OCI-LY7 (cell line): ENCODE measurements at regions not wholly inside any gene's neighbourhood (a gene's known extent, or its start where the extent isn't known, plus 50 kb on each side); places are given as distances from the start of the nearest gene placed in this dataset.

ENCODE experiments used
- BruUV-seq: library from RNA; stranded (reverse); fragments of 400-500 nt; replicated peaks from 2 replicates; lab custom pipeline; 2021; lab: Mats Ljungman, UMichigan
- CTCF ChIA-PET: fragments of 300-600 bp; sonication (Branson Sonifier 250); formaldehyde crosslinking; loops from one replicate; lab custom pipeline; 2022; ENCODE audit warnings: antibody characterized with exemption; ENCODE audit not compliant: unreplicated experiment; lab: Charles Lee
- POLR2A ChIA-PET: fragments of 300-600 bp; sonication (Branson Sonifier 250); formaldehyde crosslinking; loops from one replicate; lab custom pipeline; 2022; ENCODE audit warnings: antibody characterized with exemption; lab: Charles Lee
- DNase-seq: peaks from one replicate; pipeline ENCODE4 v3.0.0-alpha.2; 2015; ENCODE audit warnings: low spot score
- H2AFZ ChIP-seq: fragments of 200-600 bp; sonication (generic), shearing (Covaris generic); 2 replicates; pipeline ENCODE4 v1.6.1; 2014; ENCODE audit warnings: mild to moderate bottlenecking, antibody characterized with exemption, low read length, moderate library complexity
- H3K27ac ChIP-seq: fragments of 200-600 bp; sonication (generic); 2 replicates; pipeline ENCODE4 v1.5.1; 2014; ENCODE audit warnings: mixed run types, low read depth, mild to moderate bottlenecking, moderate library complexity, low read length, inconsistent platforms; ENCODE audit not compliant: poor library complexity, severe bottlenecking
- H3K36me3 ChIP-seq: fragments of 200-600 bp; sonication (generic); 2 replicates; pipeline ENCODE4 v1.6.1; 2014; ENCODE audit warnings: mild to moderate bottlenecking, antibody characterized with exemption, low read length, moderate library complexity, mixed read lengths; ENCODE audit not compliant: insufficient read depth
- H3K4me1 ChIP-seq: fragments of 200-600 bp; sonication (generic); 2 replicates; pipeline ENCODE4 v1.5.1; 2014; ENCODE audit warnings: mild to moderate bottlenecking, low read length; ENCODE audit not compliant: insufficient read depth, poor library complexity, severe bottlenecking
- H3K4me2 ChIP-seq: fragments of 200-600 bp; sonication (generic); 2 replicates; pipeline ENCODE4 v1.6.1; 2014; ENCODE audit warnings: mild to moderate bottlenecking, low read length
- H3K4me3 ChIP-seq: fragments of 200-600 bp; sonication (generic); 2 replicates; pipeline ENCODE4 v1.5.1; 2014; ENCODE audit warnings: mild to moderate bottlenecking, low read depth, low read length; ENCODE audit not compliant: poor library complexity, severe bottlenecking
- H3K79me2 ChIP-seq: fragments of 200-600 bp; sonication (generic); 2 replicates; pipeline ENCODE4 v1.6.1; 2016; ENCODE audit warnings: low read depth, mild to moderate bottlenecking, low read length, moderate library complexity, mixed read lengths; ENCODE audit not compliant: insufficient read depth
- H3K9me2 ChIP-seq: fragments of 200-600 bp; sonication (generic); 2 replicates; pipeline ENCODE4 v1.6.1; 2016; ENCODE audit warnings: mild to moderate bottlenecking, low read length, mixed read lengths; ENCODE audit not compliant: insufficient read depth
- H3K9me3 ChIP-seq: fragments of 200-600 bp; sonication (generic); 2 replicates; pipeline ENCODE4 v1.6.1; 2014; ENCODE audit warnings: mild to moderate bottlenecking, mixed run types, low read length, mixed read lengths
- H4K20me1 ChIP-seq: fragments of 200-600 bp; sonication (generic); 2 replicates; pipeline ENCODE4 v1.6.1; 2014; ENCODE audit warnings: mild to moderate bottlenecking, antibody characterized with exemption, low read length, moderate library complexity, mixed read lengths; ENCODE audit not compliant: insufficient read depth
- EZH2phosphoT487 ChIP-seq: fragments of 200-600 bp; sonication (generic); IDR thresholded peaks from 2 replicates; pipeline ENCODE4 v1.6.1; 2018; ENCODE audit warnings: low read depth, borderline replicate concordance, mild to moderate bottlenecking, mixed run types, antibody characterized with exemption, low read length, moderate library complexity, mixed read lengths
- intact Hi-C: fragments of 100-400 bp; cut with micrococcal nuclease; formaldehyde crosslinking; loops from one replicate; pipeline ENCODE4 v1.10.0; 2022; ENCODE audit not compliant: unreplicated experiment
- TF ChIP-seq, protein P1 (sequence below): fragments of 200-600 bp; sonication (generic); conservative IDR thresholded peaks from 2 replicates; pipeline ENCODE4 v1.5.1; 2014; ENCODE audit warnings: mild to moderate bottlenecking, antibody characterized with exemption, low read length, moderate library complexity, mixed read lengths

DNA sequence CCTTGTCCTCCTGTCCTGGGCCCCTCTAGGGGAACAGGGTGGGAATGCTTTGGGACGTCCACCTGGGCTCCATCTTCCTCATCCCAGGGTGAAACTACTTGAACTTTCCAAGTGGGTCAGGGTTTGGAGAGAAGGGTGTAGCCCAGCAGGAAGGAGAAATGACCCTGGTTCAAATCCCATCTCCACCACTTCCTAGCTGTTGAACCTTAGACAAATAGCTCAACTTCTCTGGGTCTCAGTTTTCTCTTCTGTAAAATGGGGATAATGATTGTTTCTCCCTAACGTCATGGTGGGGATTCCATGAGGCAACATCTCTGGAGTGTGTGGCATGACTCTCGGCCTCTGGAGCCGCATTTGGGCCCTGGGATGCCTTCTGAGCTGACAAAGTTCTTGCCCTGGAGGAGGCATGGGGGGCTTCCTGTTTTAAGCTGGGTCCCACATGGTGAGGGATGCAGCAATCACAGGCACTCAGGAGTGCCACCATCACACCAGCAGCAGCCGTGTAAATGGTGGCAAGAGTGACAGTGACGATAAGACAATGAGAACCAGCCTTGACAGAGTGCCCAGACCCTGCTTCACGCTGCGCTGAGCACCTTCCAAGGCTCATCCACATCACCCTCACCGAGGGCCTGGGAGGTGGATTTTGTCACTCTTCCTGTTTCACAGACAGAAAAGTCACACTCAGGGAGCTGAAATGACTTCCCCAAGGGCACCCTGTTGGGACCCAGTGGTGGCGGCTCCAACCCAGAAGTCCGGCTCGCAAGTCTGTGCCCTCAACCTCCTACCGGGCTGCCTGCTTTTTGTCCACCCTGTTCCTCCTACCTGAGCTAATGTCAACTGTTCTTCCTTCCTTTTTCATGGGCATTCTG, 69.5 kb upstream of the IER5L start:
- no peak overlapping the region for H2AFZ ChIP-seq
- H3K79me2 ChIP-seq: no peaks in the 10 kb centered on the region
- H3K4me2 ChIP-seq: no peak overlapping the region
- H3K36me3 ChIP-seq: no peaks in the 10 kb centered on the region
- intact Hi-C loops: no loop called here
- POLR2A ChIA-PET: no interaction called here
- no peak overlapping the region for H3K27ac ChIP-seq
- BruUV-seq: no TSS peak
- H3K4me1 ChIP-seq: peaks cover 22% of the 10 kb centered on the region
- H4K20me1 ChIP-seq: no peaks in the 10 kb centered on the region
- H3K9me2 ChIP-seq: no peaks in the 10 kb centered on the region
- CTCF ChIA-PET: no interaction called here
- H3K4me3 ChIP-seq: no peak overlapping the region
- H3K9me3 ChIP-seq: no peaks in the 10 kb centered on the region
- TF ChIP-seq, protein P1, sequence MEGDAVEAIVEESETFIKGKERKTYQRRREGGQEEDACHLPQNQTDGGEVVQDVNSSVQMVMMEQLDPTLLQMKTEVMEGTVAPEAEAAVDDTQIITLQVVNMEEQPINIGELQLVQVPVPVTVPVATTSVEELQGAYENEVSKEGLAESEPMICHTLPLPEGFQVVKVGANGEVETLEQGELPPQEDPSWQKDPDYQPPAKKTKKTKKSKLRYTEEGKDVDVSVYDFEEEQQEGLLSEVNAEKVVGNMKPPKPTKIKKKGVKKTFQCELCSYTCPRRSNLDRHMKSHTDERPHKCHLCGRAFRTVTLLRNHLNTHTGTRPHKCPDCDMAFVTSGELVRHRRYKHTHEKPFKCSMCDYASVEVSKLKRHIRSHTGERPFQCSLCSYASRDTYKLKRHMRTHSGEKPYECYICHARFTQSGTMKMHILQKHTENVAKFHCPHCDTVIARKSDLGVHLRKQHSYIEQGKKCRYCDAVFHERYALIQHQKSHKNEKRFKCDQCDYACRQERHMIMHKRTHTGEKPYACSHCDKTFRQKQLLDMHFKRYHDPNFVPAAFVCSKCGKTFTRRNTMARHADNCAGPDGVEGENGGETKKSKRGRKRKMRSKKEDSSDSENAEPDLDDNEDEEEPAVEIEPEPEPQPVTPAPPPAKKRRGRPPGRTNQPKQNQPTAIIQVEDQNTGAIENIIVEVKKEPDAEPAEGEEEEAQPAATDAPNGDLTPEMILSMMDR: no peak
- no peak for TF ChIP-seq EZH2phosphoT487
- DNase-seq: no peak

DNA sequence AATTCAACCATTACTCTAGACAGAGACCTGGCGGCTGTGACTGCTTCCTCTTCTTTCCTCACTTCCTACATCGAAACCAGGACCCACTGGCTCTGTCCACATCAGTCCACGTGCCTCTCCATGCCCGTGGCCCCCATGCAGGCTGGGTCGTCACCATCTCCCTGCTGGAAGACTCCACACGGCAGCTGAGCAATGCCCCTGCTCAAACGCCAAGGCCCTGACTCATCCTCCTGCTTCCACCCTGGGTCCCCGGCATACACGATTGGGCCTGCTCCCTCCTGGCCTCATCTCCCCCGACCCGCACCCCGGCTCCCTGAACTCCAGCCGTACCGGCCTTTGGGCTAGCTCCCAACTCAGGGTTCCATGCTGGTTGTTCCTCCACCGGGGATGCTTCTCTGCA, 67.2 kb upstream of the IER5L start:
- CTCF ChIA-PET: no interaction called here
- Histone ChIP-seq H3K4me2 (no peak overlapping the region), H3K9me2 (no peaks in the 10 kb centered on the region), H3K4me1 (peaks cover 13% of the 10 kb centered on the region), H3K27ac (no peak overlapping the region), H4K20me1 (no peaks in the 10 kb centered on the region), H3K36me3 (no peaks in the 10 kb centered on the region), H2AFZ (no peak overlapping the region), H3K4me3 (no peak overlapping the region), H3K9me3 (no peaks in the 10 kb centered on the region), H3K79me2 (no peaks in the 10 kb centered on the region)
- intact Hi-C loops: no loop called here
- TF ChIP-seq EZH2phosphoT487: no peak
- TF ChIP-seq, protein P1: no peak
- POLR2A ChIA-PET: interaction anchor here (1.2 kb wide), 1 partner anchor 12 kb away, joined by 3 read pairs; no protein-coding TSS in a partner anchor
- BruUV-seq: no TSS peak
- DNase-seq: no peak

DNA sequence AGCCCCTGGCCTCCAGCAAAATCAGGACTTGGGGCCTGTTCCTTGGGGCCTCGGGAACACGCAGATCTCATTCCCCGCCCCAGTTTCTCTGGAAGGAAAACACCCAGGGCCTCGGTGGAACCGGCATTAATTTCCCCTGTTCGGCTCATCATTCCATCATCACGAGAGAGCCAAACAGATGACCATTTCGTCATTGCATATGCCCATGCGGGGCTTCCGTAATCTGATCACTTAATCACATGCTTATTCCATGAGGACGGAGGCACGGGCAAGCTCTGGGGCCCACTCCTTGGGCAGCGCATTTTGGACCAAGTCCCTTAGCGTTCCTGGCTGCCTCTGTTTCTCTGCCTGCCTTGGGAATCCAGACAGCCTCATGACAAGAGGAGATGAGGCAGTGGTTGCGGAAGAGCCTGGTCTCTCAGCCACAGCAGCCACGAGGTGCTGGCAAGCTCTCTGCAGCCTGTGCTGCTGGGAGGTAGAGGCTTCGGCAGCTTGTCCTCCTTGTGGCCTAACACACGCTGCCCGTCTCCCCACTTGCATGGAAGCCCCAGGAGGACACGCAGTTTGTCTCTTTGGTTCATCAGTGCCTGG, 65.0 kb upstream of the IER5L start:
- intact Hi-C loops: no loop called here
- BruUV-seq: no TSS peak
- Histone ChIP-seq H3K36me3 (no peaks in the 10 kb centered on the region), H3K4me2 (no peak overlapping the region), H3K9me3 (no peaks in the 10 kb centered on the region), H4K20me1 (no peaks in the 10 kb centered on the region), H3K27ac (no peak overlapping the region), H3K79me2 (no peaks in the 10 kb centered on the region), H3K9me2 (no peaks in the 10 kb centered on the region), H3K4me3 (no peak overlapping the region), H2AFZ (no peak overlapping the region), H3K4me1 (peaks cover 17% of the 10 kb centered on the region)
- CTCF ChIA-PET: no interaction called here
- TF ChIP-seq EZH2phosphoT487: no peak
- TF ChIP-seq, protein P1: no peak
- POLR2A ChIA-PET: no interaction called here
- no peak for DNase-seq
